ENCODE measurements at regions not wholly inside any gene's neighbourhood (a gene's known extent, or its start where the extent isn't known, plus 50 kb on each side); places are given as distances from the start of the nearest gene placed in this dataset.

DNA sequence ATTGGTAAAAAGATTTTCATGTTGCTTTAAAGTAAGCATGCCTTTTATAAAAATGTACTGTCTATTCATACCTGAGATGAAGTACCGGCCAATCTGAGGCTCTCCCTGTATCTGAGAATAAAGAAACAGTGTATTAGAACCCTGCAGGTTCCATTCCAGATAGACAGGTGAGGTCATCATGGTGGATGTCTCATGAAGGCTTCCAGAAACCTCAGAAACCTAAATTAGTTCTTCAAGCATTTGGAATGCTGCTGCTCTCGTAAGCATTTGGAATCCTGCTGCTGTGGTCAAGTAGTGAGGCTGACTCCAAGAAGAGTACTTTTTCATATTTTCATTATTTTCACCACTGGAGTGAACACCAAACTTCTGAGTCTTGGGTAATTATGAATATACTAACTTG is 642.3 kb downstream of the MAFB start:
- Histone ChIP-seq H3K4me3 (replicated peaks in 1 of 3; ENCODE audit: low read depth in 2 of 3, low read length in 3 of 3) (no peak overlapping the region), H3K36me3 (replicated peaks in 1 of 2; ENCODE audit: control insufficient read depth in 1 of 2, insufficient read depth in 2 of 2, low read length in 2 of 2) (no peaks in the 10 kb centered on the region), H3K4me2 (replicated peaks; ENCODE audit: extremely low read depth, low read length, poor library complexity, severe bottlenecking) (no peak overlapping the region), H4K20me1 (ENCODE audit: insufficient read depth, low read length) (no peaks in the 10 kb centered on the region), H3K27ac (ENCODE audit: low read depth in 1 of 2, low read length in 2 of 2) (no peak overlapping the region), H3K9ac (ENCODE audit: insufficient read depth, low read length, poor library complexity, severe bottlenecking) (no peak overlapping the region), H2AFZ (ENCODE audit: insufficient read depth, low read depth, low read length, poor library complexity, severe bottlenecking) (no peak overlapping the region), H3K9me3 (replicated peaks in 1 of 2; ENCODE audit: control insufficient read depth in 1 of 2, insufficient read depth in 1 of 2, low read length in 2 of 2) (no peaks in the 10 kb centered on the region), H3K27me3 (ENCODE audit: control insufficient read depth in 2 of 2, insufficient read depth in 2 of 2, low read length in 2 of 2) (no peaks in the 10 kb centered on the region), H3K4me1 (ENCODE audit: control insufficient read depth in 1 of 2, insufficient read depth in 2 of 2, low read length in 2 of 2) (no peaks in the 10 kb centered on the region), H3K79me2 (ENCODE audit: insufficient read depth, low read length) (no peaks in the 10 kb centered on the region)
- peaks cover 0 to 3% (median 2%) of the 10 kb centered on the region in 3 donors for H3K27me3 Mint-ChIP-seq (ENCODE audit: low read depth in 3 of 3)
- TF ChIP-seq CTCF (IDR thresholded peaks at IDR 0.05) = no peak
- no peak for DNase-seq
- H3K9me3 Mint-ChIP-seq = no peaks in the 10 kb centered on the region
- no peaks in the 10 kb centered on the region for H3K4me1 Mint-ChIP-seq
- intact Hi-C loops (cut with micrococcal nuclease) = no loop called here
- no peak overlapping the region for H3K27ac Mint-ChIP-seq
- H3K4me3 Mint-ChIP-seq = no peak overlapping the region
- WGBS (ENCODE audit: insufficient coverage) = no CpG with 5 or more reads among the region's 2 CpGs
- H3K36me3 Mint-ChIP-seq = no peaks in the 10 kb centered on the region

DNA sequence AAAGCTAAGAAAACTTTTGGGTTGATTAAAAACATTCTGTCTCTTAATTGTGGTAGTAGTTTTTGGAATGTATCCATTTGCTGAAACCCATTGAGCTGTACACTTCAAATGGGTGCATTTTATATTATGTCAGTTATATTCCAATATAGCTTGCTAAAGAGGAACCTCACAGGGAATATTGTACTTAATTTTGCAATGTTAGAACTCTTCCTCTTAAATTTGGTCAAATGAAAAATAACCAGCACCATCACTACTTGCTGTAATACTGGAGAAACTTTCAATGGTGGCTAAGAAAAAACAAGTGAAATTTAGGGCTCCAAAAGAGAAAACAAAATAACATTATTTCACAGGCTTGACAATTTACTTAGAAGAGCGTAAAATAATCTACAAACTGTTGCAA is 651.5 kb downstream of the MAFB start:
- H3K27me3 Mint-ChIP-seq (ENCODE audit: low read depth in 3 of 3) = peaks cover 0 to 2% (median 0%) of the 10 kb centered on the region in 3 donors
- Histone ChIP-seq H3K9ac (ENCODE audit: insufficient read depth, low read length, poor library complexity, severe bottlenecking) (no peak overlapping the region), H2AFZ (ENCODE audit: insufficient read depth, low read depth, low read length, poor library complexity, severe bottlenecking) (no peak overlapping the region), H3K4me3 (replicated peaks in 1 of 3; ENCODE audit: low read depth in 2 of 3, low read length in 3 of 3) (no peak overlapping the region), H3K27ac (ENCODE audit: low read depth in 1 of 2, low read length in 2 of 2) (no peak overlapping the region), H3K4me2 (replicated peaks; ENCODE audit: extremely low read depth, low read length, poor library complexity, severe bottlenecking) (no peak overlapping the region), H3K27me3 (ENCODE audit: control insufficient read depth in 2 of 2, insufficient read depth in 2 of 2, low read length in 2 of 2) (no peaks in the 10 kb centered on the region), H3K79me2 (ENCODE audit: insufficient read depth, low read length) (no peaks in the 10 kb centered on the region), H3K9me3 (replicated peaks in 1 of 2; ENCODE audit: control insufficient read depth in 1 of 2, insufficient read depth in 1 of 2, low read length in 2 of 2) (no peaks in the 10 kb centered on the region), H3K36me3 (replicated peaks in 1 of 2; ENCODE audit: control insufficient read depth in 1 of 2, insufficient read depth in 2 of 2, low read length in 2 of 2) (no peaks in the 10 kb centered on the region), H3K4me1 (ENCODE audit: control insufficient read depth in 1 of 2, insufficient read depth in 2 of 2, low read length in 2 of 2) (no peaks in the 10 kb centered on the region), H4K20me1 (ENCODE audit: insufficient read depth, low read length) (no peaks in the 10 kb centered on the region)
- TF ChIP-seq CTCF (IDR thresholded peaks at IDR 0.05) = no peak
- no peak for DNase-seq
- no peaks in the 10 kb centered on the region for H3K4me1 Mint-ChIP-seq
- intact Hi-C loops (cut with micrococcal nuclease) = no loop called here
- H3K9me3 Mint-ChIP-seq = peaks cover 0 to 5% (median 0%) of the 10 kb centered on the region in 7 donors
- no peaks in the 10 kb centered on the region for H3K36me3 Mint-ChIP-seq
- no CpG with 5 or more reads among the region's 1 CpG for WGBS (ENCODE audit: insufficient coverage)
- no peak overlapping the region for H3K4me3 Mint-ChIP-seq
- no peak overlapping the region for H3K27ac Mint-ChIP-seq
